ENCODE measurements at regions not wholly inside any gene's neighbourhood (a gene's known extent, or its start where the extent isn't known, plus 50 kb on each side); places are given as distances from the start of the nearest gene placed in this dataset.

DNA sequence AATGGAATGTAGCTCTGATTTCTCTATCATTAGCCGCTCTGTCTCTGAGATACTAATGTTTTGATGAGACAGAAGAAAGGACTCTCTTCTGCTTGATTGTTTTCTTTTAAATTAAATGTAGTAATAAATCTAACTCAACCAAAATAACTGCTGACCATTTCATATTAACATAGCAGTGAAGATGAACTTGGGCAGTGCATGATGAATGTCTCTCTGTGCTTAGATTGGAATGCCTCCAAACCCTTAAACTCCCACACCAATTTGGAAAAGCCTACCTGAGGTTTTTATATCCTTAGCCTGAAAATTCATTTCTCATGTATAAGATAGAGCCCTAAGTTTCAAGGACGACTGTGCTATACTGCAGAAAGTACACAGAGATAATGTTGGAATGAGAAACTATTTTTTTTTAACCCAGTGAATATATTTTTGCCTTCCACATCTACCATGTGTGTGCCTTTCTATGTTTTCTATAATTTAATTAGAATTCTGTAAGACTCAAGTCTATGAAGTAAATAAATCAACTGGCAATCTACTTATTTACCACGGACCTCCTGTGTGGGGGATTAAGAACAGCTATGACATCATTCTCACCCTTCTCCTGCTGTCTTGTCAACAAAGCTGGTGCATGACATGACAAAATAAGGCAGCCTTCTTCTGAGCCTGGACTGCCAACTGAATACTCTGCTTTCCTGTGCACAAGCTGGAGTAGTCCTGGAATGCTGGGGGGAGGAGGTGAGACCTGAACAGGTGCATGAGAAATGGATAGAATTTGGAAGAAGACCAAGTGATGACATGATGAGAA is 155.5 kb downstream of the FGF9 start (continued):
- TF ChIP-seq, protein P1, sequence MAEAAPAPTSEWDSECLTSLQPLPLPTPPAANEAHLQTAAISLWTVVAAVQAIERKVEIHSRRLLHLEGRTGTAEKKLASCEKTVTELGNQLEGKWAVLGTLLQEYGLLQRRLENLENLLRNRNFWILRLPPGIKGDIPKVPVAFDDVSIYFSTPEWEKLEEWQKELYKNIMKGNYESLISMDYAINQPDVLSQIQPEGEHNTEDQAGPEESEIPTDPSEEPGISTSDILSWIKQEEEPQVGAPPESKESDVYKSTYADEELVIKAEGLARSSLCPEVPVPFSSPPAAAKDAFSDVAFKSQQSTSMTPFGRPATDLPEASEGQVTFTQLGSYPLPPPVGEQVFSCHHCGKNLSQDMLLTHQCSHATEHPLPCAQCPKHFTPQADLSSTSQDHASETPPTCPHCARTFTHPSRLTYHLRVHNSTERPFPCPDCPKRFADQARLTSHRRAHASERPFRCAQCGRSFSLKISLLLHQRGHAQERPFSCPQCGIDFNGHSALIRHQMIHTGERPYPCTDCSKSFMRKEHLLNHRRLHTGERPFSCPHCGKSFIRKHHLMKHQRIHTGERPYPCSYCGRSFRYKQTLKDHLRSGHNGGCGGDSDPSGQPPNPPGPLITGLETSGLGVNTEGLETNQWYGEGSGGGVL (tag by site-specific recombination; IDR thresholded peaks at IDR 0.05) = peak; percentile 41
- TF ChIP-seq ZFP3 (tag by site-specific recombination; IDR thresholded peaks at IDR 0.05; ENCODE audit: low read depth) (no peak), ZNF140 (tag by site-specific recombination; IDR thresholded peaks at IDR 0.05) (no peak), ZNF670 (tag by site-specific recombination; IDR thresholded peaks at IDR 0.05; ENCODE audit: low read depth) (no peak), KLF7 (tag by site-specific recombination; IDR thresholded peaks at IDR 0.05; ENCODE audit: borderline replicate concordance) (no peak), REPIN1 (tag by site-specific recombination; IDR thresholded peaks at IDR 0.05; ENCODE audit: low read depth) (no peak), ZBTB7A (tag by site-specific recombination; IDR thresholded peaks at IDR 0.05; ENCODE audit: low read depth) (no peak), ZNF530 (tag by site-specific recombination; IDR thresholded peaks at IDR 0.05; ENCODE audit: low read depth) (no peak), RBAK (tag by site-specific recombination; IDR thresholded peaks at IDR 0.05) (no peak), ZNF561 (tag by site-specific recombination; IDR thresholded peaks at IDR 0.05; ENCODE audit: borderline replicate concordance) (0 out of 2 replicates have a peak, but pooled peaks have one; percentile 25), ZNF768 (tag by site-specific recombination; IDR thresholded peaks at IDR 0.05) (no peak), ZNF792 (tag by site-specific recombination; IDR thresholded peaks at IDR 0.05) (peak; percentile 83), ZNF830 (tag by site-specific recombination; IDR thresholded peaks at IDR 0.05; ENCODE audit: low read depth) (no peak), GLIS1 (tag by site-specific recombination; IDR thresholded peaks at IDR 0.05) (peak; percentile 88), ZNF335 (tag by site-specific recombination; conservative IDR thresholded peaks at IDR 0.05) (peak; percentile 50), ZNF24 (tag by site-specific recombination; IDR thresholded peaks at IDR 0.05) (0 out of 2 replicates have a peak, but pooled peaks have one; percentile 32), ZNF747 (tag by site-specific recombination; IDR thresholded peaks at IDR 0.05) (no peak), ZFP41 (tag by site-specific recombination; IDR thresholded peaks at IDR 0.05; ENCODE audit: borderline replicate concordance) (no peak), ZNF366 (tag by site-specific recombination; conservative IDR thresholded peaks at IDR 0.05) (peak; percentile 30; the same call in 1 of the 2 replicates), ZNF426 (tag by site-specific recombination; IDR thresholded peaks at IDR 0.05) (no peak), ZNF221 (tag by site-specific recombination; IDR thresholded peaks at IDR 0.05; ENCODE audit: borderline replicate concordance) (no peak), MZF1 (tag by site-specific recombination; IDR thresholded peaks at IDR 0.05; ENCODE audit: borderline replicate concordance) (no peak), WT1 (tag by site-specific recombination; IDR thresholded peaks at IDR 0.05) (0 out of 2 replicates have a peak, but pooled peaks have one; percentile 32), ZBTB20 (tag by site-specific recombination; IDR thresholded peaks at IDR 0.05) (no peak), ZNF664 (tag by site-specific recombination; IDR thresholded peaks at IDR 0.05) (no peak), ZBTB48 (tag by site-specific recombination; IDR thresholded peaks at IDR 0.05) (no peak)
- TF ChIP-seq, protein P2, sequence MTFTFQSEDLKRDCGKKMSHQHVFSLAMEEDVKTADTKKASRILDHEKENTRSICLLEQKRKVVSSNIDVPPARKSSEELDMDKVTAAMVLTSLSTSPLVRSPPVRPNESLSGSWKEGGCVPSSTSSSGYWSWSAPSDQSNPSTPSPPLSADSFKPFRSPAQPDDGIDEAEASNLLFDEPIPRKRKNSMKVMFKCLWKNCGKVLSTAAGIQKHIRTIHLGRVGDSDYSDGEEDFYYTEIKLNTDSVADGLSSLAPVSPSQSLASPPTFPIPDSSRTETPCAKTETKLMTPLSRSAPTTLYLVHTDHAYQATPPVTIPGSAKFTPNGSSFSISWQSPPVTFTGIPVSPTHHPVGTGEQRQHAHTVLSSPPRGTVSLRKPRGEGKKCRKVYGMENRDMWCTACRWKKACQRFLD (tag by site-specific recombination; IDR thresholded peaks at IDR 0.05) = no peak
- TF ChIP-seq, protein P3, sequence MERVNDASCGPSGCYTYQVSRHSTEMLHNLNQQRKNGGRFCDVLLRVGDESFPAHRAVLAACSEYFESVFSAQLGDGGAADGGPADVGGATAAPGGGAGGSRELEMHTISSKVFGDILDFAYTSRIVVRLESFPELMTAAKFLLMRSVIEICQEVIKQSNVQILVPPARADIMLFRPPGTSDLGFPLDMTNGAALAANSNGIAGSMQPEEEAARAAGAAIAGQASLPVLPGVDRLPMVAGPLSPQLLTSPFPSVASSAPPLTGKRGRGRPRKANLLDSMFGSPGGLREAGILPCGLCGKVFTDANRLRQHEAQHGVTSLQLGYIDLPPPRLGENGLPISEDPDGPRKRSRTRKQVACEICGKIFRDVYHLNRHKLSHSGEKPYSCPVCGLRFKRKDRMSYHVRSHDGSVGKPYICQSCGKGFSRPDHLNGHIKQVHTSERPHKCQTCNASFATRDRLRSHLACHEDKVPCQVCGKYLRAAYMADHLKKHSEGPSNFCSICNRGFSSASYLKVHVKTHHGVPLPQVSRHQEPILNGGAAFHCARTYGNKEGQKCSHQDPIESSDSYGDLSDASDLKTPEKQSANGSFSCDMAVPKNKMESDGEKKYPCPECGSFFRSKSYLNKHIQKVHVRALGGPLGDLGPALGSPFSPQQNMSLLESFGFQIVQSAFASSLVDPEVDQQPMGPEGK (tag by site-specific recombination; IDR thresholded peaks at IDR 0.05) = no peak
- TF ChIP-seq, protein P4, sequence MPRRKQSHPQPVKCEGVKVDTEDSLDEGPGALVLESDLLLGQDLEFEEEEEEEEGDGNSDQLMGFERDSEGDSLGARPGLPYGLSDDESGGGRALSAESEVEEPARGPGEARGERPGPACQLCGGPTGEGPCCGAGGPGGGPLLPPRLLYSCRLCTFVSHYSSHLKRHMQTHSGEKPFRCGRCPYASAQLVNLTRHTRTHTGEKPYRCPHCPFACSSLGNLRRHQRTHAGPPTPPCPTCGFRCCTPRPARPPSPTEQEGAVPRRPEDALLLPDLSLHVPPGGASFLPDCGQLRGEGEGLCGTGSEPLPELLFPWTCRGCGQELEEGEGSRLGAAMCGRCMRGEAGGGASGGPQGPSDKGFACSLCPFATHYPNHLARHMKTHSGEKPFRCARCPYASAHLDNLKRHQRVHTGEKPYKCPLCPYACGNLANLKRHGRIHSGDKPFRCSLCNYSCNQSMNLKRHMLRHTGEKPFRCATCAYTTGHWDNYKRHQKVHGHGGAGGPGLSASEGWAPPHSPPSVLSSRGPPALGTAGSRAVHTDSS (tag by site-specific recombination; IDR thresholded peaks at IDR 0.05) = no peak
- TF ChIP-seq, protein P5, sequence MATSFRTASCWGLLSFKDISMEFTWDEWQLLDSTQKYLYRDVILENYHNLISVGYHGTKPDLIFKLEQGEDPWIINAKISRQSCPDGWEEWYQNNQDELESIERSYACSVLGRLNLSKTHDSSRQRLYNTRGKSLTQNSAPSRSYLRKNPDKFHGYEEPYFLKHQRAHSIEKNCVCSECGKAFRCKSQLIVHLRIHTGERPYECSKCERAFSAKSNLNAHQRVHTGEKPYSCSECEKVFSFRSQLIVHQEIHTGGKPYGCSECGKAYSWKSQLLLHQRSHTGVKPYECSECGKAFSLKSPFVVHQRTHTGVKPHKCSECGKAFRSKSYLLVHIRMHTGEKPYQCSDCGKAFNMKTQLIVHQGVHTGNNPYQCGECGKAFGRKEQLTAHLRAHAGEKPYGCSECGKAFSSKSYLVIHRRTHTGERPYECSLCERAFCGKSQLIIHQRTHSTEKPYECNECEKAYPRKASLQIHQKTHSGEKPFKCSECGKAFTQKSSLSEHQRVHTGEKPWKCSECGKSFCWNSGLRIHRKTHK (tag by site-specific recombination; IDR thresholded peaks at IDR 0.05) = no peak
- TF ChIP-seq, protein P6, sequence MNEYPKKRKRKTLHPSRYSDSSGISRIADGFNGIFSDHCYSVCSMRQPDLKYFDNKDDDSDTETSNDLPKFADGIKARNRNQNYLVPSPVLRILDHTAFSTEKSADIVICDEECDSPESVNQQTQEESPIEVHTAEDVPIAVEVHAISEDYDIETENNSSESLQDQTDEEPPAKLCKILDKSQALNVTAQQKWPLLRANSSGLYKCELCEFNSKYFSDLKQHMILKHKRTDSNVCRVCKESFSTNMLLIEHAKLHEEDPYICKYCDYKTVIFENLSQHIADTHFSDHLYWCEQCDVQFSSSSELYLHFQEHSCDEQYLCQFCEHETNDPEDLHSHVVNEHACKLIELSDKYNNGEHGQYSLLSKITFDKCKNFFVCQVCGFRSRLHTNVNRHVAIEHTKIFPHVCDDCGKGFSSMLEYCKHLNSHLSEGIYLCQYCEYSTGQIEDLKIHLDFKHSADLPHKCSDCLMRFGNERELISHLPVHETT (tag by site-specific recombination; IDR thresholded peaks at IDR 0.05) = peak; percentile 35; the same call in 1 of the 2 replicates
